Mucosa of rectum (tissue), 2 donors: ENCODE measurements at regions not wholly inside any gene's neighbourhood (a gene's known extent, or its start where the extent isn't known, plus 50 kb on each side); places are given as distances from the start of the nearest gene placed in this dataset.

Source experiments
- H3K27ac ChIP-seq, 2 donors: one replicate each; pipeline ENCODE4 v1.7.0; 2013; ENCODE audit warnings: inconsistent platforms in 2 of 2, low read depth in 2 of 2, low read length in 2 of 2
- H3K27me3 ChIP-seq, 2 donors: one replicate each; pipeline ENCODE4 v1.7.0; 2013; ENCODE audit warnings: low read length in 2 of 2; ENCODE audit not compliant: control insufficient read depth in 2 of 2, insufficient read depth in 2 of 2
- H3K36me3 ChIP-seq, 2 donors: one replicate each; pipeline ENCODE4 v1.7.0; 2013; ENCODE audit warnings: low read length in 2 of 2; ENCODE audit not compliant: control insufficient read depth in 2 of 2, insufficient read depth in 2 of 2
- H3K4me1 ChIP-seq, 2 donors: one replicate each; pipeline ENCODE4 v1.7.0; 2013; ENCODE audit warnings: low read length in 2 of 2, mild to moderate bottlenecking in 1 of 2; ENCODE audit not compliant: control insufficient read depth in 2 of 2, insufficient read depth in 2 of 2
- H3K4me3 ChIP-seq, 2 donors: one replicate each; pipeline ENCODE4 v1.7.0; 2013; ENCODE audit warnings: low read length in 2 of 2
- H3K9ac ChIP-seq, 2 donors: one replicate each; pipeline ENCODE4 v1.7.0; 2013; ENCODE audit warnings: low read length in 2 of 2, low read depth in 1 of 2, mild to moderate bottlenecking in 1 of 2
- H3K9me3 ChIP-seq, 2 donors: one replicate each; pipeline ENCODE4 v1.7.0; 2013; ENCODE audit warnings: low read length in 2 of 2; ENCODE audit not compliant: control insufficient read depth in 2 of 2
- donor health status: healthy.
- donor health status: Normal muscosa, but diverticular disease.

- H3K4me3 ChIP-seq = no peak overlapping the region
- no peaks in the 10 kb centered on the region for H3K9me3 ChIP-seq
- H3K27me3 ChIP-seq = no peaks in the 10 kb centered on the region
- H3K27ac ChIP-seq = no peak overlapping the region
- no peaks in the 10 kb centered on the region for H3K4me1 ChIP-seq
- H3K36me3 ChIP-seq = no peaks in the 10 kb centered on the region
- H3K9ac ChIP-seq = no peak overlapping the region
Observed at GRCh38 chr21:26708223-26708800, 135.2 kb upstream of the CYYR1 start.

- H3K9ac ChIP-seq = no peak overlapping the region
- H3K4me1 ChIP-seq = no peaks in the 10 kb centered on the region
- no peaks in the 10 kb centered on the region for H3K36me3 ChIP-seq
- no peak overlapping the region for H3K4me3 ChIP-seq
- H3K27ac ChIP-seq = no peak overlapping the region
- no peaks in the 10 kb centered on the region for H3K9me3 ChIP-seq
- H3K27me3 ChIP-seq = no peaks in the 10 kb centered on the region
Observed at GRCh38 chr21:26707246-26707645, 134.2 kb upstream of the CYYR1 start.

DNA sequence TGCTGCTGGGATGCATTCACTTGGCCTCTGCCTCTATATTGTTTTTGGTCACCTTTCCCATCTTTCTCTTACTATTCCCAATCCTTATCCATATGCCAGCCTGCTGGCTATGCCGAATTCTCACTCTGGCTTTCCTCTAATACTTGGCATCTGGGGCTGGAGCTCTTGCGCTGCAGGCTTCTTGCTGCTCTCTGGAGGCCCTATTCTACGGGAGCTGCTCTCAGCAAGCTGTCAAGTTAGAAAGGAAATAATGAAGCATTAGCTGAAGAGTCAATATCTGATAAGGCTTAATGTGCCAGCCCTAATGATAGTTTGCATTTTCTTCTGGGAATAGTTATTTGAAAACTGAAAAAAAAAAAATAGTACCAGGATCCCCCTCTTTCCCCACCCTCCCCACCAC lies 125.3 kb upstream of the CYYR1 start:
- H3K27me3 ChIP-seq = no peaks in the 10 kb centered on the region
- H3K27ac ChIP-seq = no peak overlapping the region
- no peaks in the 10 kb centered on the region for H3K4me1 ChIP-seq
- no peaks in the 10 kb centered on the region for H3K9me3 ChIP-seq
- no peaks in the 10 kb centered on the region for H3K36me3 ChIP-seq
- H3K9ac ChIP-seq = no peak overlapping the region
- no peak overlapping the region for H3K4me3 ChIP-seq

- H3K4me3 ChIP-seq = no peak overlapping the region
- H3K9ac ChIP-seq = no peak overlapping the region
- no peaks in the 10 kb centered on the region for H3K36me3 ChIP-seq
- H3K27ac ChIP-seq = no peak overlapping the region
- no peaks in the 10 kb centered on the region for H3K4me1 ChIP-seq
- no peaks in the 10 kb centered on the region for H3K9me3 ChIP-seq
- no peaks in the 10 kb centered on the region for H3K27me3 ChIP-seq
Observed at GRCh38 chr21:26691416-26691815, 118.3 kb upstream of the CYYR1 start.

DNA sequence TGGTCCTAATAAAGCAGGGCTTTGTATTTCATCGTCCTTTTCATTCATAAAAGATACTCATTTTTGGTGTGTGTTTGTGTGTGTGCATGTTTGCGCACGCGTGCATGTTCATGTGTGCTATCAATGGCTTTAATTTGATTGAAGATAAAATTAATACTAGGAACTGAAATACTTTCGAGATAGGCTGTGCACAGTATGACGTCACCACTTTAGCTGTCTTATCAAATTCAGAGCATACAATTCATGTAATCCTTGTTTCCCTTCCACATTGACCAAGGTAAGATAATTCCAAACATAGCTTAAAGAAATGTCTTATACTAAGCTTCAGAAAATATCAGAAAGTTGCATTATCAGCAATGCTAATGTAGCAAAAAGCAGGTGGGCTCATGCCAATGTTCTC lies 113.6 kb upstream of the CYYR1 start:
- Histone ChIP-seq H3K4me3 (no peak overlapping the region), H3K36me3 (no peaks in the 10 kb centered on the region), H3K27me3 (no peaks in the 10 kb centered on the region), H3K27ac (no peak overlapping the region), H3K4me1 (no peaks in the 10 kb centered on the region), H3K9me3 (no peaks in the 10 kb centered on the region), H3K9ac (no peak overlapping the region)

- no peak overlapping the region for H3K9ac ChIP-seq
- H3K27me3 ChIP-seq = no peaks in the 10 kb centered on the region
- no peak overlapping the region for H3K4me3 ChIP-seq
- H3K4me1 ChIP-seq = no peaks in the 10 kb centered on the region
- no peak overlapping the region for H3K27ac ChIP-seq
- H3K36me3 ChIP-seq = no peaks in the 10 kb centered on the region
- no peaks in the 10 kb centered on the region for H3K9me3 ChIP-seq
Observed at GRCh38 chr21:26686278-26686677, 113.2 kb upstream of the CYYR1 start.

DNA sequence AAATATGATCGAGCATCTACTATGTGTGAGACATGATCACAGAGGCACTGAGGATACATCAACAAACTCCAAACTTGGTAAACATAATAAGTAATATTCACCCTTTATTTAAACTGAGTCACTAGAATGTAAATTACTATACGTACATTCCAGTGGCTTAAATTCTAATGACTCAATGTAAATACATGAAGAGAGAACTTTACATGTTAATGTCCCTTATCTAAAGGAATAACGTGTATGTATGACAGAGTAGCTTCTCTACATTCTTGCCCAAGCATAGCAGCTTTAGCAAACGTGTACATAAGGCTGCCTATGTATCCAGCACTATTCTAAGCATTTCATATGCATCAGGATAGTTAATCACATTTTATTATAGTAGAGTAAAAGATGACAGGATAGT lies 111.8 kb upstream of the CYYR1 start:
- H3K4me1 ChIP-seq = no peaks in the 10 kb centered on the region
- H3K4me3 ChIP-seq = no peak overlapping the region
- H3K9me3 ChIP-seq = no peaks in the 10 kb centered on the region
- H3K9ac ChIP-seq = no peak overlapping the region
- no peaks in the 10 kb centered on the region for H3K27me3 ChIP-seq
- no peaks in the 10 kb centered on the region for H3K36me3 ChIP-seq
- H3K27ac ChIP-seq = no peak overlapping the region

- Histone ChIP-seq H3K27ac (no peak overlapping the region), H3K4me1 (no peaks in the 10 kb centered on the region), H3K4me3 (no peak overlapping the region), H3K27me3 (no peaks in the 10 kb centered on the region), H3K9ac (no peak overlapping the region), H3K9me3 (no peaks in the 10 kb centered on the region), H3K36me3 (no peaks in the 10 kb centered on the region)
Observed at GRCh38 chr21:26683996-26684395, 110.9 kb upstream of the CYYR1 start.

DNA sequence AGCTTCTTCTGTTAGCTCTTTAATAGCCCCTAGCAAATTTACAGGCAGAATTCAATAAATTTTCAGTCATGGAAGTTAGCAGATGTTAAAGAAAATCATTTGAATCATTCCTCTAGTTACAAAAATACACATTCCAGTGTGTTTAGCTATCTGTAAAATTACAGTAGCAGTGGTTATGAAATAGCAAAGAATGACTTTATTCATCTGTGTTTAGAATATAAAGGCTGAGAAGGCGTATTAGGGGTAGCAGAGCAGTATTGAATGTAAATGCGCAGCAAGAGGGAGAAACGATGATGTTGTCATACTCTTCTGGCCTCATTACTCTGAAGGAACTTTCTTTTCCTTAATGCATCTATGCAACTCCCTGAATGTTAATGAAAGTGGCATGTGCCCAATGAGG lies 106.2 kb upstream of the CYYR1 start:
- Histone ChIP-seq H3K9me3 (no peaks in the 10 kb centered on the region), H3K27ac (no peak overlapping the region), H3K9ac (no peak overlapping the region), H3K36me3 (no peaks in the 10 kb centered on the region), H3K4me1 (no peaks in the 10 kb centered on the region), H3K27me3 (no peaks in the 10 kb centered on the region), H3K4me3 (no peak overlapping the region)

DNA sequence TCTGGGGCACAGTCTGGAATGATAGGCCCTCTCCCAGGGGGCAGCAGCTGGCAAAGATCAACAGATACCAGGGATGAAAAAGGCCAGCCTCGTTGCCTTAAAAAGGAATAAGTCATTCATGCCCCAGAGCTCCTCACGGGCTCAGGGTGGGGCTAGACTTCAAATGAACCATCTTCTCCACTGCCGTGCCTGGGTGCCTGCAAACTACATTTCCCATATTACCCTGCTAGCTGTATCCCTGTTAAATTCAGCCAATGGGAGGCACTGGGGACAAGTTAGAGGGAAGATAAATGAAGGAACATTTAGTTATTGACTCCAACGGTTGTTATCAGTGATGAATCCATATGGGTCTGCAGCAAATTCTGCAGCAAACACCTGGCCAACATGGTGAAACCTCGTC lies 101.2 kb upstream of the CYYR1 start:
- Histone ChIP-seq H3K27me3 (no peaks in the 10 kb centered on the region), H3K4me1 (no peaks in the 10 kb centered on the region)

DNA sequence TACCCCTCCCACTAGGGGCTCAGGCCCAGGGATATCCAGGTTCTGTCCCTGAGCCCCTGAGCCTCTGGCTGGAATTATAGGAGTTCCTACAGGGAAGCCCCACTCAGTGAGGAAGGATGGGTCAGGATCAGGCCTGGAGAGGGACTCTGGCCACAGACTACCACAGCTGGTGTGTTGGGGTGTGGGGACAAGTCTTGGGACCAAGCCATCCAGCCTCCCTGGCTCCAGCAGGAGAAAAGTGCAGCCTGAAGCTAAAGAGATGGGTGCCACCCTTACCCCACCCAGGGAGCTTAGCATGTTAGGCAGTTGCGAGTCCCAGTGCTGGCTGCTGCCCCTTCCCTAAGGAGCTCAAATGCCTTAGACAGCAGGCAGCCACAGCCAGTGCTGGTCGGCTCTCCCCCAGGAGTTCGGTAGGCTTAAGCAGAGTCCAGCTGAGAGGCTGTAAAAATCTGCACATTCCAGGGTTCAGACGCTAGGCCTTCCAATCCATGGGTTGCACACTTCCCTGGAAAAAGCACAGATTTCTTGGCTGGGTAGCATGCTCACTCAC lies 96.2 kb upstream of the CYYR1 start:
- Histone ChIP-seq H3K27ac (no peak overlapping the region), H3K27me3 (no peaks in the 10 kb centered on the region), H3K4me3 (no peak overlapping the region), H3K36me3 (no peaks in the 10 kb centered on the region), H3K4me1 (no peaks in the 10 kb centered on the region), H3K9ac (no peak overlapping the region), H3K9me3 (no peaks in the 10 kb centered on the region)

More for the DNA sequence above, 101.2 kb upstream of the CYYR1 start:
- H3K27ac ChIP-seq = no peak overlapping the region
- H3K9me3 ChIP-seq = no peaks in the 10 kb centered on the region
- no peaks in the 10 kb centered on the region for H3K36me3 ChIP-seq
- no peak overlapping the region for H3K4me3 ChIP-seq
- no peak overlapping the region for H3K9ac ChIP-seq
